A673 (cell line): ENCODE measurements at regions not wholly inside any gene's neighbourhood (a gene's known extent, or its start where the extent isn't known, plus 50 kb on each side); places are given as distances from the start of the nearest gene placed in this dataset.

Experiments used
- EZH2 ChIP-seq: fragments of 200-600 bp; sonication (generic); IDR thresholded peaks from 2 replicates; pipeline ENCODE4 v1.6.1; 2017; ENCODE audit warnings: borderline replicate concordance, low read depth, mild to moderate bottlenecking, mixed read lengths, antibody characterized with exemption, low read length; ENCODE audit not compliant: poor library complexity, severe bottlenecking
- TF ChIP-seq, protein P1 (sequence below): fragments of 300-800, 200-600 bp; sonication (generic); conservative IDR thresholded peaks from 2 replicates; pipeline ENCODE4 v1.5.1; 2017; ENCODE audit warnings: low read depth, mild to moderate bottlenecking, antibody characterized with exemption, low read length, moderate library complexity, mixed read lengths

DNA sequence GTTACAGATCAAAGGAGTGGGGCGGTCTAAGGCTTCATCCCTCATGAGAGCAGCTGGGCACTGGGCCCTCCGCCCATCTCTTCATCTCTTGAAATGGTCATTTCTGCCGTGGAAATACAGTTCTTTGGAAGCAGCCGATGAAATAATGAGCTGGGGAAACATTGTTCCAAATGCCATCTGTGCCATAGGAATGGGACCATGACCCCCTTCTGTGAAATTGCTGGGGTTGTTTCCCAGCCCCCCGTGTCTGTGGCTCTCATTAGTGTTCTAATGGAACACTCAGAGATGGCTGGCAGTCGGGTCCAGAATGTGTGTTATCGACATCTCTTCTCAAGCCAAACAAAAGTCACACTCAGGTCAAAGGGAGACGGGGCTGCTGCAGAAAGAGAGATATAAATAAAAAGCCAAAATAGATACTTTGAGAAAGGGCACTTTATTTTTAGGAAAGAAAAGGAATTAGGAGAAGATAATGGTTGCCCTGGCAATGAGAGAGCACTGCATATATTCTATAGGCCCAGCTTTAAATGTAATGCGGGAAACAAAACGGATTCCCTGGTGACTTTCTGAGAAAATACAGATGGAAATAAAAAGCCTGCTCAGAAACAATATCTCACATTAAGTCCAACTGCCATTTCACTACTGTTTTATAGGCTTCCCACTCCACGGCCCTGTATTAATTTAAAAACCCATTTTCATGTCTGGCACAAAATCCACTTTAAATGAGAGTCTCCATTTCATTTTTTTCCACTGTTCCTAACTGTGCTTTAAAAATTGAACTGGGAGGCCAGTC lies 107.1 kb downstream of the TTC8 start:
- TF ChIP-seq, protein P1, sequence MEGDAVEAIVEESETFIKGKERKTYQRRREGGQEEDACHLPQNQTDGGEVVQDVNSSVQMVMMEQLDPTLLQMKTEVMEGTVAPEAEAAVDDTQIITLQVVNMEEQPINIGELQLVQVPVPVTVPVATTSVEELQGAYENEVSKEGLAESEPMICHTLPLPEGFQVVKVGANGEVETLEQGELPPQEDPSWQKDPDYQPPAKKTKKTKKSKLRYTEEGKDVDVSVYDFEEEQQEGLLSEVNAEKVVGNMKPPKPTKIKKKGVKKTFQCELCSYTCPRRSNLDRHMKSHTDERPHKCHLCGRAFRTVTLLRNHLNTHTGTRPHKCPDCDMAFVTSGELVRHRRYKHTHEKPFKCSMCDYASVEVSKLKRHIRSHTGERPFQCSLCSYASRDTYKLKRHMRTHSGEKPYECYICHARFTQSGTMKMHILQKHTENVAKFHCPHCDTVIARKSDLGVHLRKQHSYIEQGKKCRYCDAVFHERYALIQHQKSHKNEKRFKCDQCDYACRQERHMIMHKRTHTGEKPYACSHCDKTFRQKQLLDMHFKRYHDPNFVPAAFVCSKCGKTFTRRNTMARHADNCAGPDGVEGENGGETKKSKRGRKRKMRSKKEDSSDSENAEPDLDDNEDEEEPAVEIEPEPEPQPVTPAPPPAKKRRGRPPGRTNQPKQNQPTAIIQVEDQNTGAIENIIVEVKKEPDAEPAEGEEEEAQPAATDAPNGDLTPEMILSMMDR = no peak
- TF ChIP-seq EZH2 = no peak
